H1 (cell line): ENCODE measurements at regions not wholly inside any gene's neighbourhood (a gene's known extent, or its start where the extent isn't known, plus 50 kb on each side); places are given as distances from the start of the nearest gene placed in this dataset.

Experiments used
- CTCF ChIA-PET: fragments of 300-600 bp; sonication (Branson Sonifier 250); formaldehyde crosslinking; loops from one replicate; lab custom pipeline; 2021; ENCODE audit not compliant: partially characterized antibody; lab: Charles Lee
- POLR2A ChIA-PET: fragments of 300-600 bp; sonication (Branson Sonifier 250); formaldehyde crosslinking; loops from one replicate; lab custom pipeline; 2021; ENCODE audit warnings: inconsistent platforms; ENCODE audit not compliant: partially characterized antibody; lab: Charles Lee
- DNase-seq, 2 experiments: peaks; one replicate each; pipeline versions ENCODE4 v3.0.0 to v3.0.0-alpha.2; 2010 to 2022; ENCODE audit warnings: low spot score in 2 of 2, low read depth in 1 of 2, mixed read lengths in 1 of 2
- FAIRE-seq: peaks from 2 replicates; lab custom pipeline; 2011; peaks lifted over from hg19 to GRCh38; lab: Jason Lieb, UNC
- H2AFZ ChIP-seq: 2 replicates; pipeline ENCODE4 v1.8.1; 2012; ENCODE audit warnings: low read length, inconsistent platforms
- H2AK5ac ChIP-seq: 2 replicates; pipeline ENCODE4 v1.6.1; 2013; ENCODE audit warnings: low read depth, low read length
- H2BK120ac ChIP-seq: replicated peaks from 2 replicates; pipeline ENCODE3; 2013; ENCODE audit warnings: low read depth, low read length, inconsistent platforms
- H2BK12ac ChIP-seq: 2 replicates; pipeline ENCODE4 v1.6.1; 2013; ENCODE audit warnings: low read depth, low read length
- H2BK15ac ChIP-seq: 2 replicates; pipeline ENCODE4 v1.6.1; 2013; ENCODE audit warnings: low read length
- H2BK20ac ChIP-seq: 2 replicates; pipeline ENCODE4 v1.6.1; 2013; ENCODE audit warnings: low read length
- H2BK5ac ChIP-seq: 2 replicates; pipeline ENCODE4 v1.6.1; 2013; ENCODE audit warnings: low read depth, low read length
- H3K14ac ChIP-seq: 2 replicates; pipeline ENCODE4 v1.6.1; 2013; ENCODE audit warnings: inconsistent platforms; ENCODE audit not compliant: insufficient read length
- H3K18ac ChIP-seq: 2 replicates; pipeline ENCODE4 v1.6.1; 2013; ENCODE audit warnings: low read length; ENCODE audit errors: extremely low read depth
- H3K23ac ChIP-seq: 2 replicates; pipeline ENCODE4 v1.6.1; 2013; ENCODE audit warnings: inconsistent platforms; ENCODE audit not compliant: insufficient read length
- H3K23me2 ChIP-seq: 2 replicates; pipeline ENCODE4 v1.6.1; 2013; ENCODE audit warnings: low read depth, low read length
- H3K27ac ChIP-seq: 2 replicates; pipeline ENCODE4 v1.6.1; 2011; ENCODE audit warnings: low read depth, low read length, inconsistent platforms
- H3K27me3 ChIP-seq, 4 experiments: replicated peaks in 1 of 4; 1 replicate in 1 of 4; 2 replicates in 3 of 4; pipeline versions ENCODE4 v1.6.1 to v1.8.1; 2011 to 2013; ENCODE audit warnings: low read length in 3 of 4, mild to moderate bottlenecking in 3 of 4, inconsistent platforms in 2 of 4, mixed read lengths in 2 of 4, moderate library complexity in 1 of 4; ENCODE audit not compliant: control insufficient read depth in 3 of 4, insufficient read depth in 3 of 4; ENCODE audit errors: extremely low read depth in 1 of 4
- H3K36me3 ChIP-seq, 4 experiments: 2 replicates each; pipeline versions ENCODE4 v1.6.1 to v1.8.1; 2011 to 2013; ENCODE audit warnings: mild to moderate bottlenecking in 4 of 4, low read length in 3 of 4, moderate library complexity in 2 of 4, control low read depth in 1 of 4, inconsistent platforms in 1 of 4; ENCODE audit not compliant: insufficient read depth in 4 of 4, control insufficient read depth in 2 of 4
- H3K4ac ChIP-seq: replicated peaks from 2 replicates; pipeline ENCODE3; 2013; ENCODE audit warnings: low read length, low read depth, mixed read lengths, inconsistent platforms; ENCODE audit not compliant: insufficient read length
- H3K4me1 ChIP-seq, 4 experiments: replicated peaks in 1 of 4; 1 replicate in 1 of 4; 2 replicates in 3 of 4; pipeline versions ENCODE4 v1.6.1 to v1.8.1; 2011 to 2013; ENCODE audit warnings: low read length in 3 of 4, inconsistent platforms in 2 of 4, mixed read lengths in 1 of 4; ENCODE audit not compliant: insufficient read depth in 4 of 4, control insufficient read depth in 3 of 4
- H3K4me2 ChIP-seq, 2 experiments: 2 replicates each; pipeline versions ENCODE4 v1.6.1 to v1.8.1; 2011 to 2013; ENCODE audit warnings: low read depth in 2 of 2, low read length in 2 of 2, control low read depth in 1 of 2, inconsistent platforms in 1 of 2, mild to moderate bottlenecking in 1 of 2; ENCODE audit not compliant: insufficient read depth in 1 of 2
- H3K4me3 ChIP-seq, 4 experiments: fragments of 200-600, 300-600 bp in 1 of 4; sonication (generic), shearing (Covaris generic), sonication (Bioruptor Twin) in 1 of 4; 2 replicates each; pipeline versions ENCODE4 v1.5.1 to v1.8.1; 2011 to 2016; ENCODE audit warnings: low read length in 4 of 4, low read depth in 3 of 4, control low read depth in 2 of 4, inconsistent platforms in 2 of 4, mild to moderate bottlenecking in 2 of 4, mixed read lengths in 1 of 4, moderate library complexity in 1 of 4; ENCODE audit not compliant: insufficient read depth in 2 of 4; ENCODE audit errors: extremely low read depth in 1 of 4
- H3K56ac ChIP-seq: replicated peaks from 2 replicates; pipeline ENCODE3; 2013; ENCODE audit warnings: low read depth, mild to moderate bottlenecking, mixed read lengths, low read length, inconsistent platforms; ENCODE audit not compliant: insufficient read length
- H3K79me1 ChIP-seq: 2 replicates; pipeline ENCODE4 v1.6.1; 2013; ENCODE audit warnings: low read depth, low read length, control low read depth
- H3K79me2 ChIP-seq, 2 experiments: 2 replicates each; pipeline versions ENCODE4 v1.6.1 to v1.8.1; 2012 to 2013; ENCODE audit warnings: low read length in 2 of 2, mild to moderate bottlenecking in 2 of 2, inconsistent platforms in 1 of 2; ENCODE audit not compliant: insufficient read depth in 2 of 2, control insufficient read depth in 1 of 2
- H3K9ac ChIP-seq, 4 experiments: replicated peaks in 1 of 4; 1 replicate in 1 of 4; 2 replicates in 3 of 4; pipeline versions ENCODE4 v1.6.1 to v1.8.1; 2011 to 2013; ENCODE audit warnings: low read depth in 3 of 4, low read length in 3 of 4, control low read depth in 2 of 4, mild to moderate bottlenecking in 2 of 4, moderate library complexity in 2 of 4, inconsistent platforms in 1 of 4; ENCODE audit errors: extremely low read depth in 1 of 4
- H3K9me3 ChIP-seq, 2 experiments: 2 replicates each; pipeline versions ENCODE4 v1.6.1 to v1.8.1; 2012 to 2013; ENCODE audit warnings: mild to moderate bottlenecking in 2 of 2, moderate library complexity in 2 of 2, control low read depth in 1 of 2, inconsistent platforms in 1 of 2, low read depth in 1 of 2, low read length in 1 of 2, mixed read lengths in 1 of 2; ENCODE audit not compliant: insufficient read depth in 2 of 2
- H4K20me1 ChIP-seq, 2 experiments: replicated peaks in 1 of 2; 2 replicates each; pipeline versions ENCODE3 to v1.8.1; 2011 to 2013; ENCODE audit warnings: inconsistent platforms in 2 of 2, low read length in 2 of 2, mild to moderate bottlenecking in 1 of 2; ENCODE audit not compliant: insufficient read depth in 2 of 2, control insufficient read depth in 1 of 2
- H4K5ac ChIP-seq: 2 replicates; pipeline ENCODE4 v1.6.1; 2013; ENCODE audit warnings: low read length, low read depth, mixed read lengths, inconsistent platforms; ENCODE audit not compliant: insufficient read length
- H4K8ac ChIP-seq: 2 replicates; pipeline ENCODE4 v1.8.0; 2013; ENCODE audit warnings: mild to moderate bottlenecking, moderate library complexity, low read length, inconsistent platforms; ENCODE audit not compliant: insufficient read depth; ENCODE audit errors: extremely low read depth
- H4K91ac ChIP-seq: replicated peaks from 2 replicates; pipeline ENCODE3; 2013; ENCODE audit warnings: low read length, mixed read lengths, inconsistent platforms; ENCODE audit not compliant: insufficient read length
- EGR1 ChIP-seq: IDR thresholded peaks from 2 replicates; pipeline ENCODE4 v1.6.1; 2011; ENCODE audit warnings: low read depth, low read length, borderline replicate concordance
- WGBS, 2 experiments: shearing (Covaris generic) in 1 of 2; methylation state at CpG; one replicate each; pipeline versions ENCODE4 v1.1.6 to v1.1.7; 2013 to 2015; ENCODE audit warnings: low lambda C conversion rate in 2 of 2, mixed read lengths in 2 of 2, inconsistent platforms in 1 of 2, low coverage in 1 of 2, missing lambda C conversion rate in 1 of 2; ENCODE audit not compliant: insufficient replicate concordance in 2 of 2, insufficient coverage in 1 of 2, insufficient read length in 1 of 2; ENCODE audit errors: extremely low coverage in 1 of 2, missing lambda C conversion rate in 1 of 2; 5-methylcytosine and 5-hydroxymethylcytosine counted together

DNA sequence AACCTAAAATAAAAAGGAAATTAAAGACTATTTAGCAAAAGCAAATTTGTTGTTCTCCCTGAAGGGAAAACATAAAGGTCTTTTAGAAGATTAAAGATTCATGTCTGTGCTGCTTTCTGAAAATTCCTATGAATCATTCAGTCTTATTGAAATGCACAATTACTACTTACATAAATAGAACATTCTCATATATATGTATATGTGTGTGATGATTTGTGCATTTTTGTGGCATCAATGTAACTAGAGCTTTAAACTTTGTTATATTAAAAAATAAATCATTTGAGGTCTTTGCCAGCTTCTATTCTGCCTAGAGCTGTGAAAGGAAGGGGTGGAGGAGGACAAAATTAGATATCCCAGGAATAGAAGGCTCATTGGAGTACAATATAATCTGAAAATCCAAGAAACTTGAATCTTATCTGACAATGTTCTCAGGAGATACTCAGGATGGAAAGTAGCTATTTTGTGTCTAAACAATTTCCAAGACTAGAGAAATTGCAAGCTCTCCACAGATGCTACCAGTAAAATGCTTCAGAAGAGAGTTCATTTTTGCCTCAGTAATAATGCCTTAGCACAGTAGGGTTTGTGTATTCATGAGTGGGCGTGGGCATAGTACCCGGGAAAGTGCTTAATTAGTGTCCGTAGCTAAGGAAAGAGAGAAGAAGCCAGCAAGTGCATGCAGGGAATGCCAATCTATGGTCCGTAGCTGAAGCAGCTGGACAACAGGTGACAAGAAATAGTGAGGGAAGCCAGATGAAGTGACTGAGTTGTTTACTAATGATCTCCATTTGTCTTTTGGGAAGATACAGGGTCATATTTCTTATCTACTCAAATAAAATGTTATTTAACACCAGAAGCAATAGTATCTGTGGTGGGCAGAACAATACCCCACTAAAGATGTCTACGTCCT, 395.5 kb upstream of the NBEA start:
- Histone ChIP-seq H3K56ac (no peak overlapping the region), H4K5ac (no peak overlapping the region), H3K27me3 (no peaks in the 10 kb centered on the region), H3K14ac (no peak overlapping the region), H3K9me3 (no peaks in the 10 kb centered on the region), H3K4me3 (no peak overlapping the region), H3K79me1 (no peaks in the 10 kb centered on the region), H3K18ac (no peak overlapping the region), H2BK120ac (no peak overlapping the region), H3K36me3 (no peaks in the 10 kb centered on the region), H3K23ac (no peak overlapping the region), H3K4me1 (no peaks in the 10 kb centered on the region), H3K4me2 (no peak overlapping the region), H2BK12ac (no peak overlapping the region), H3K27ac (no peak overlapping the region; the same call in 1 of the 2 replicates), H3K9ac (no peak overlapping the region), H2BK15ac (no peak overlapping the region), H4K8ac (no peak overlapping the region), H2BK5ac (no peak overlapping the region), H3K79me2 (no peaks in the 10 kb centered on the region), H2AK5ac (no peak overlapping the region), H2BK20ac (no peak overlapping the region), H3K23me2 (no peaks in the 10 kb centered on the region), H4K20me1 (peaks cover 0 to 1% of the 10 kb centered on the region in 2 experiments), H2AFZ (no peak overlapping the region; the same call in 1 of the 2 replicates), H3K4ac (no peak overlapping the region), H4K91ac (no peak overlapping the region)
- DNase-seq (no peak), FAIRE-seq (no peak)
- ChIA-PET POLR2A (no interaction called here), CTCF (no interaction called here)
- 79% methylated on average over 5 of the region's 5 CpGs; no CpG with 5 or more reads in 1 of the 2 experiments for WGBS, 2 experiments
- no peak for TF ChIP-seq EGR1
